MM.1S (cell line): ENCODE measurements at regions not wholly inside any gene's neighbourhood (a gene's known extent, or its start where the extent isn't known, plus 50 kb on each side); places are given as distances from the start of the nearest gene placed in this dataset.

Experiments used
- DNase-seq: peaks from one replicate; pipeline ENCODE4 v3.0.0-alpha.2; 2015
- H2AFZ ChIP-seq: fragments of 300-600 bp; sonication (generic); 2 replicates; pipeline ENCODE4 v1.6.0; 2016; ENCODE audit warnings: antibody characterized with exemption, low read length
- H3F3A ChIP-seq: fragments of 300-600 bp; sonication (generic); 2 replicates; pipeline ENCODE4 v1.6.1; 2016; ENCODE audit warnings: mild to moderate bottlenecking, antibody characterized with exemption, low read length, moderate library complexity, mixed read lengths; ENCODE audit not compliant: insufficient read depth
- H3K27ac ChIP-seq: fragments of 300-600 bp; sonication (generic); 2 replicates; pipeline ENCODE4 v1.5.1; 2016; ENCODE audit warnings: mild to moderate bottlenecking, low read length
- H3K27me3 ChIP-seq: fragments of 300-600 bp; sonication (generic); replicated peaks from 2 replicates; pipeline ENCODE4 v1.6.0; 2016; ENCODE audit warnings: low read length; ENCODE audit not compliant: insufficient read depth
- H3K36me3 ChIP-seq: fragments of 300-600 bp; sonication (generic); replicated peaks from 2 replicates; pipeline ENCODE4 v1.6.1; 2016; ENCODE audit warnings: mild to moderate bottlenecking, low read length, mixed read lengths; ENCODE audit not compliant: insufficient read depth
- H3K4me1 ChIP-seq: fragments of 300-600 bp; sonication (generic); 2 replicates; pipeline ENCODE4 v1.6.1; 2016; ENCODE audit warnings: low read length, mixed read lengths
- H3K4me2 ChIP-seq: fragments of 300-600 bp; sonication (generic); 2 replicates; pipeline ENCODE4 v1.6.0; 2016; ENCODE audit warnings: low read depth, low read length
- H3K4me3 ChIP-seq: fragments of 300-600 bp; sonication (generic); 2 replicates; pipeline ENCODE4 v1.5.1; 2016; ENCODE audit warnings: low read length, mixed read lengths
- H3K79me2 ChIP-seq: fragments of 300-600 bp; sonication (generic); 2 replicates; pipeline ENCODE4 v1.6.1; 2016; ENCODE audit warnings: mixed run types, low read length, mixed read lengths
- H3K9ac ChIP-seq: fragments of 300-600 bp; sonication (generic); 2 replicates; pipeline ENCODE4 v1.6.1; 2016; ENCODE audit warnings: low read length, mixed read lengths
- H3K9me2 ChIP-seq: fragments of 300-600 bp; sonication (generic); replicated peaks from 2 replicates; pipeline ENCODE4 v1.6.1; 2016; ENCODE audit warnings: mild to moderate bottlenecking, low read length, mixed read lengths; ENCODE audit not compliant: insufficient read depth
- H3K9me3 ChIP-seq: fragments of 300-600 bp; sonication (generic); replicated peaks from 2 replicates; pipeline ENCODE4 v1.6.1; 2016; ENCODE audit warnings: mild to moderate bottlenecking, low read length, mixed read lengths; ENCODE audit not compliant: insufficient read depth
- H4K20me1 ChIP-seq: fragments of 300-600 bp; sonication (generic); 2 replicates; pipeline ENCODE4 v1.6.1; 2016; ENCODE audit warnings: mild to moderate bottlenecking, low read length, moderate library complexity, mixed read lengths; ENCODE audit not compliant: insufficient read depth
- EZH2 ChIP-seq: fragments of 300-600 bp; sonication (generic); optimal IDR thresholded peaks from 2 replicates; pipeline ENCODE3; 2017; ENCODE audit warnings: low read depth, mild to moderate bottlenecking, antibody characterized with exemption, low read length, mixed read lengths
- EZH2phosphoT487 ChIP-seq: fragments of 300-600 bp; sonication (generic); IDR thresholded peaks from 2 replicates; pipeline ENCODE4 v1.6.1; 2018; ENCODE audit warnings: antibody characterized with exemption, low read length
- TF ChIP-seq, protein P1 (sequence below): fragments of 300-600 bp; sonication (generic); IDR thresholded peaks from 2 replicates; pipeline ENCODE4 v1.5.1; 2016; ENCODE audit warnings: antibody characterized with exemption, low read length, mixed read lengths

- Histone ChIP-seq H3K27me3 (no peaks in the 10 kb centered on the region), H3K4me1 (no peaks in the 10 kb centered on the region), H3F3A (no peaks in the 10 kb centered on the region), H3K36me3 (no peaks in the 10 kb centered on the region), H3K9me2 (no peaks in the 10 kb centered on the region), H3K27ac (no peak overlapping the region), H3K4me3 (no peak overlapping the region), H4K20me1 (no peaks in the 10 kb centered on the region), H3K9ac (no peak overlapping the region), H3K79me2 (no peaks in the 10 kb centered on the region), H2AFZ (no peak overlapping the region), H3K4me2 (no peak overlapping the region), H3K9me3 (no peaks in the 10 kb centered on the region)
- no peak for DNase-seq
- TF ChIP-seq EZH2: no peak
- no peak for TF ChIP-seq EZH2phosphoT487
- TF ChIP-seq, protein P1, sequence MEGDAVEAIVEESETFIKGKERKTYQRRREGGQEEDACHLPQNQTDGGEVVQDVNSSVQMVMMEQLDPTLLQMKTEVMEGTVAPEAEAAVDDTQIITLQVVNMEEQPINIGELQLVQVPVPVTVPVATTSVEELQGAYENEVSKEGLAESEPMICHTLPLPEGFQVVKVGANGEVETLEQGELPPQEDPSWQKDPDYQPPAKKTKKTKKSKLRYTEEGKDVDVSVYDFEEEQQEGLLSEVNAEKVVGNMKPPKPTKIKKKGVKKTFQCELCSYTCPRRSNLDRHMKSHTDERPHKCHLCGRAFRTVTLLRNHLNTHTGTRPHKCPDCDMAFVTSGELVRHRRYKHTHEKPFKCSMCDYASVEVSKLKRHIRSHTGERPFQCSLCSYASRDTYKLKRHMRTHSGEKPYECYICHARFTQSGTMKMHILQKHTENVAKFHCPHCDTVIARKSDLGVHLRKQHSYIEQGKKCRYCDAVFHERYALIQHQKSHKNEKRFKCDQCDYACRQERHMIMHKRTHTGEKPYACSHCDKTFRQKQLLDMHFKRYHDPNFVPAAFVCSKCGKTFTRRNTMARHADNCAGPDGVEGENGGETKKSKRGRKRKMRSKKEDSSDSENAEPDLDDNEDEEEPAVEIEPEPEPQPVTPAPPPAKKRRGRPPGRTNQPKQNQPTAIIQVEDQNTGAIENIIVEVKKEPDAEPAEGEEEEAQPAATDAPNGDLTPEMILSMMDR: no peak
Observed at GRCh38 chr20:17043323-17043722, 183.5 kb upstream of the PCSK2 start.

GRCh38 chr20:17044891-17045290 lies 181.9 kb upstream of the PCSK2 start:
- no peaks in the 10 kb centered on the region for H3K9me2 ChIP-seq
- H3K79me2 ChIP-seq: no peaks in the 10 kb centered on the region
- no peaks in the 10 kb centered on the region for H3K27me3 ChIP-seq
- H3K4me3 ChIP-seq: no peak overlapping the region
- no peak overlapping the region for H3K27ac ChIP-seq
- no peaks in the 10 kb centered on the region for H3K9me3 ChIP-seq
- TF ChIP-seq, protein P1: no peak
- no peak for TF ChIP-seq EZH2
- no peak for TF ChIP-seq EZH2phosphoT487
- H2AFZ ChIP-seq: no peak overlapping the region
- no peaks in the 10 kb centered on the region for H3K36me3 ChIP-seq
- no peak for DNase-seq
- H3K4me1 ChIP-seq: no peaks in the 10 kb centered on the region
- H3K4me2 ChIP-seq: no peak overlapping the region
- H4K20me1 ChIP-seq: no peaks in the 10 kb centered on the region
- no peak overlapping the region for H3K9ac ChIP-seq
- no peaks in the 10 kb centered on the region for H3F3A ChIP-seq

DNA sequence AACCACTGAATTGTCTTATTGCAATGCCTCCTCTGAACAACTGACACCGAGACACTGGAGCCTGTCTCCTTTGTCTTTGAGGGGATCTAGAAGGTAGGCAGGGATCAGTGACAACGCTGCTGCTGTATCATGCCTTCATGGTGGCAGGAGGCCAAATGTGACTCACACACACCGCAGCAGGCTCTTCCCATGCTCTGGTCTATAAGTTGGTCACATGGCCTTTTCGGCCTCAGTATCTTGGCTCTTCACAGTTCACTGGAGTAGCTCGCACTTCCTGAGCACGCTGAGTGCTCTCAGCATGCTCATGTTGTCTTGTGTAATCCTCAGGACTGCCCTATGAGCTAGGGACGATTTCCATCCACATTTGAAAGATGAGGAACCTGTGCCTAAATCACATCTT lies 167.4 kb upstream of the PCSK2 start:
- TF ChIP-seq EZH2 (no peak), EZH2phosphoT487 (no peak)
- TF ChIP-seq, protein P1: no peak
- Histone ChIP-seq H3K9me3 (no peaks in the 10 kb centered on the region), H3K4me2 (no peak overlapping the region), H3K27ac (no peak overlapping the region), H3K79me2 (no peaks in the 10 kb centered on the region), H3K36me3 (no peaks in the 10 kb centered on the region), H2AFZ (no peak overlapping the region), H3K27me3 (no peaks in the 10 kb centered on the region), H3K4me3 (no peak overlapping the region), H3K9me2 (no peaks in the 10 kb centered on the region), H3K4me1 (no peaks in the 10 kb centered on the region), H3F3A (no peaks in the 10 kb centered on the region), H4K20me1 (no peaks in the 10 kb centered on the region), H3K9ac (no peak overlapping the region)
- DNase-seq: no peak

- Histone ChIP-seq H3K4me2 (no peak overlapping the region), H4K20me1 (no peaks in the 10 kb centered on the region), H3K4me3 (no peak overlapping the region), H3K79me2 (no peaks in the 10 kb centered on the region), H3K36me3 (no peaks in the 10 kb centered on the region), H3F3A (no peaks in the 10 kb centered on the region), H2AFZ (no peak overlapping the region), H3K27ac (no peak overlapping the region), H3K4me1 (no peaks in the 10 kb centered on the region), H3K27me3 (no peaks in the 10 kb centered on the region), H3K9me3 (no peaks in the 10 kb centered on the region), H3K9me2 (no peaks in the 10 kb centered on the region), H3K9ac (no peak overlapping the region)
- no peak for TF ChIP-seq EZH2
- no peak for TF ChIP-seq EZH2phosphoT487
- TF ChIP-seq, protein P1: no peak
- no peak for DNase-seq
Observed at GRCh38 chr20:17061715-17062114, 165.1 kb upstream of the PCSK2 start.
